Mesothelial cell of epicardium (in vitro differentiated cells): ENCODE measurements at regions not wholly inside any gene's neighbourhood (a gene's known extent, or its start where the extent isn't known, plus 50 kb on each side); places are given as distances from the start of the nearest gene placed in this dataset.

Experiments used
- DNase-seq, 2 experiments: peaks; one replicate each; pipeline ENCODE4 v3.0.0; 2021; ENCODE audit warnings: low spot score in 2 of 2; ENCODE audit not compliant: unreplicated experiment in 2 of 2
- H3K27ac Mint-ChIP-seq: 2 replicates; pipeline ENCODE4 v1.8.0; 2021; ENCODE audit warnings: mixed read lengths
- H3K27me3 Mint-ChIP-seq: 2 replicates; pipeline ENCODE4 v1.8.0; 2021; ENCODE audit warnings: low read depth, mixed read lengths
- H3K36me3 Mint-ChIP-seq: 2 replicates; pipeline ENCODE4 v1.8.0; 2021; ENCODE audit warnings: mixed read lengths
- H3K4me1 Mint-ChIP-seq: 2 replicates; pipeline ENCODE4 v1.8.0; 2021; ENCODE audit warnings: mixed read lengths
- H3K4me3 Mint-ChIP-seq: 2 replicates; pipeline ENCODE4 v1.8.0; 2021; ENCODE audit warnings: mild to moderate bottlenecking, moderate library complexity, mixed read lengths
- H3K9me3 Mint-ChIP-seq: 2 replicates; pipeline ENCODE4 v1.8.0; 2021; ENCODE audit warnings: mixed read lengths
- TF ChIP-seq, protein P1 (sequence below): fragments of 200-600 bp; sonication (generic); IDR thresholded peaks from one replicate; pipeline ENCODE4 v1.5.0; 2021; ENCODE audit warnings: antibody characterized with exemption; ENCODE audit not compliant: unreplicated experiment

- Mint-ChIP-seq H3K27me3 (peaks cover 2% of the 10 kb centered on the region), H3K4me1 (no peaks in the 10 kb centered on the region), H3K36me3 (no peaks in the 10 kb centered on the region), H3K9me3 (peaks cover 12% of the 10 kb centered on the region), H3K27ac (no peak overlapping the region), H3K4me3 (no peak overlapping the region)
- TF ChIP-seq, protein P1, sequence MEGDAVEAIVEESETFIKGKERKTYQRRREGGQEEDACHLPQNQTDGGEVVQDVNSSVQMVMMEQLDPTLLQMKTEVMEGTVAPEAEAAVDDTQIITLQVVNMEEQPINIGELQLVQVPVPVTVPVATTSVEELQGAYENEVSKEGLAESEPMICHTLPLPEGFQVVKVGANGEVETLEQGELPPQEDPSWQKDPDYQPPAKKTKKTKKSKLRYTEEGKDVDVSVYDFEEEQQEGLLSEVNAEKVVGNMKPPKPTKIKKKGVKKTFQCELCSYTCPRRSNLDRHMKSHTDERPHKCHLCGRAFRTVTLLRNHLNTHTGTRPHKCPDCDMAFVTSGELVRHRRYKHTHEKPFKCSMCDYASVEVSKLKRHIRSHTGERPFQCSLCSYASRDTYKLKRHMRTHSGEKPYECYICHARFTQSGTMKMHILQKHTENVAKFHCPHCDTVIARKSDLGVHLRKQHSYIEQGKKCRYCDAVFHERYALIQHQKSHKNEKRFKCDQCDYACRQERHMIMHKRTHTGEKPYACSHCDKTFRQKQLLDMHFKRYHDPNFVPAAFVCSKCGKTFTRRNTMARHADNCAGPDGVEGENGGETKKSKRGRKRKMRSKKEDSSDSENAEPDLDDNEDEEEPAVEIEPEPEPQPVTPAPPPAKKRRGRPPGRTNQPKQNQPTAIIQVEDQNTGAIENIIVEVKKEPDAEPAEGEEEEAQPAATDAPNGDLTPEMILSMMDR, result no peak
- no peak for DNase-seq
Observed at GRCh38 chr4:104752337-104752736, 257.6 kb upstream of the CXXC4 start.

DNA sequence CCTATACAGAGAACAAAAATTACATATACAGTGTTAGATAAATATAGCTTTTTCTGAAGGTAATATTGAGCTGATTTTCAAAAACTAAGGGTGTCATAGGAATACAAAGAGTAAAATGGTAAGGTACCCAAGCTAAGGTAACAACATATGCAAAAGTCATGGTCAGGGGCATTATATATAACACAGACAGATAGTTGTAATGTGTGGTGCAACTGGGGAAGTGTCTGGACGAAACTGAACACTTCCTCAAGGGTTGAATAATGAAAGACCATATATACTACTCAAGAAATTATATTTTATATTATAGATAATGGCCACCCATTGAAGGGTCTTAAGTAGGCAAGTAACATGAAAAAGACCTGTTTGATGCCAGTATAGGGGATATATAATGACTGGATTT is 262.1 kb upstream of the CXXC4 start:
- Mint-ChIP-seq H3K36me3 (no peaks in the 10 kb centered on the region), H3K27me3 (peaks cover 3% of the 10 kb centered on the region), H3K27ac (no peak overlapping the region), H3K4me1 (no peaks in the 10 kb centered on the region), H3K4me3 (no peak overlapping the region), H3K9me3 (peaks cover 12% of the 10 kb centered on the region)
- TF ChIP-seq, protein P1, result no peak
- no peak for DNase-seq

- no peak for DNase-seq
- no peaks in the 10 kb centered on the region for H3K36me3 Mint-ChIP-seq
- no peak overlapping the region for H3K27ac Mint-ChIP-seq
- H3K4me1 Mint-ChIP-seq, result no peaks in the 10 kb centered on the region
- no peak overlapping the region for H3K4me3 Mint-ChIP-seq
- TF ChIP-seq, protein P1, result no peak
- peaks cover 9% of the 10 kb centered on the region for H3K27me3 Mint-ChIP-seq
- H3K9me3 Mint-ChIP-seq, result peaks cover 12% of the 10 kb centered on the region
Observed at GRCh38 chr4:104758574-104758973, 263.9 kb upstream of the CXXC4 start.

DNA sequence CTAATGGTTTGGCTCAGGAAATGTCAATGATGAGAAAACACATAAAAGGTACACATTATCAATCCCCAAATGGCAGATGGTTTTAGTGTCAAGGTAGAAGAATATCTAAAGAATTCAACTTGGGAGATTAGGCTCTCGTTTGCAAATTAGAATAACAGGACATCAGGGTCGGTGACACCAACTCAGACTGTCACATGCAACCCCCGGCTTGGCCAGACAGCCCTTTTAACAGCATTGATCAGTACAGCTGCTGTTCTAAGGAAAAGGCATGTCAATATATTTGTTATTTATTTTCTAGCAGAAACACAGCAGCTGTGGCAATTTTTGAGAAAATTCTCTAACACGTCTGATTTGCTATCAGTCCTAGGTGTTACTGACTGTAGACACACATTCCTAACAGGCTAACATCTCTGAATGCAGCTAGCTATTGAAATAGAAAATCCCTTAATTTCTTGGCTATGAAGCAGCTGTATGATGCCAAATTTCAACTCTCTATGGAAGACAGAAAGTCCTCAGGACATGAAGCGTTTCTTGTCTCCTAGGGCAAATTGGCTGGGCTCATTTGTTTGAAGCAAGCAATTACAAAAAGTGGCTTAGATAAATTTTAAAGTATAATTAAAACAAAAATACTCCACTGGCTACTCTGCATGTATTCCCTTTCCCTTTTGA is 269.0 kb upstream of the CXXC4 start:
- H3K4me1 Mint-ChIP-seq, result no peaks in the 10 kb centered on the region
- no peaks in the 10 kb centered on the region for H3K36me3 Mint-ChIP-seq
- no peak overlapping the region for H3K27ac Mint-ChIP-seq
- no peak overlapping the region for H3K4me3 Mint-ChIP-seq
- peaks cover 7% of the 10 kb centered on the region for H3K27me3 Mint-ChIP-seq
- H3K9me3 Mint-ChIP-seq, result no peaks in the 10 kb centered on the region
- no peak for DNase-seq
- TF ChIP-seq, protein P1, result no peak

DNA sequence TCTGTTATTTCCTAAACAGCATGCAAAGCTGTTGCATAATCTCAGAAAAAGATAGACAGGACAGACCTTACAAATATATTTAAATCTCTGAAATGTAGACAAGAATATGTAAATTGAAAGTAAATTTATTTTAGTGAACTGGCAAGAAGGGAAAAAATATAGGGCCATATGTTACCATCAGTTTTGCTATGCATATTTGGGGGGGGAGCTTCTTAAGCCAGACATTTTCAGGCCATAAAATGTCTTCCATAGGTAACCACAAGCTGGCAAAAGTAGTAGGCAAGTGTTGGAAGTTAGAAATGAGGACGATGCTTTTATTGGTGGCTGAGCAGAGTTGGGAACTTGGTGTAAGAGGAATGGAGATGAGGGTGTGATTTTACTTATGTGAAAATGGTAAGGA is 272.0 kb upstream of the CXXC4 start:
- Mint-ChIP-seq H3K4me1 (no peaks in the 10 kb centered on the region), H3K27me3 (peaks cover 6% of the 10 kb centered on the region), H3K27ac (no peak overlapping the region), H3K36me3 (no peaks in the 10 kb centered on the region), H3K9me3 (no peaks in the 10 kb centered on the region), H3K4me3 (no peak overlapping the region)
- DNase-seq, result no peak
- TF ChIP-seq, protein P1, result no peak

DNA sequence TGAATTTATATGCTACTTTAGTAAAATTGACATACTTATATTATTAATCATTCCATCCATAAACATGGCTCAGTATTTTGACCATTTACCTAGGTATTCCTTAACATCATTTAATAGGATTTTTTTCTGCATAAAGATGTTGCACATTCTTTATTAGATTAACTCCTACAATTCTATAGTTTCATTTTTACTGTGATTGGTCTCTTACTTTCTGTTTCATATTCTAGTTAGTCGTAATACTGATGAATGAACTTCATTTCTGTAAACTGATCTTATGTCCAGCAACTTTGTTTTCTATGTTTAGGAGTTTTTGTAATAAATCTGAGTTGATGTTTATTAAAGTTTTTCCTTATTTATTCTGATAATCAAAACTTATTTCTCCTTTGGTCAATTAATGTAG is 278.2 kb upstream of the CXXC4 start:
- H3K27me3 Mint-ChIP-seq, result peaks cover 9% of the 10 kb centered on the region
- no peaks in the 10 kb centered on the region for H3K9me3 Mint-ChIP-seq
- no peak for DNase-seq
- no peak overlapping the region for H3K4me3 Mint-ChIP-seq
- peaks cover 2% of the 10 kb centered on the region for H3K4me1 Mint-ChIP-seq
- TF ChIP-seq, protein P1, result no peak
- no peak overlapping the region for H3K27ac Mint-ChIP-seq
- H3K36me3 Mint-ChIP-seq, result no peaks in the 10 kb centered on the region
